Right lobe of liver (tissue), 6 donors: ENCODE measurements at regions not wholly inside any gene's neighbourhood (a gene's known extent, or its start where the extent isn't known, plus 50 kb on each side); places are given as distances from the start of the nearest gene placed in this dataset.

ENCODE experiments used
- ATAC-seq, 4 donors: fragments of 200-7000 bp; cut with Tn5 transposase; one replicate each; pipeline ENCODE4 v1.9.1; 2020; ENCODE audit warnings: mild to moderate bottlenecking in 4 of 4, moderate library complexity in 4 of 4
- DNase-seq, 3 donors: peaks; one replicate each; pipeline ENCODE4 v3.0.0-alpha.2; 2020
- H3K27ac ChIP-seq, 3 donors: fragments of 200-600 bp; one replicate each; pipeline ENCODE4 v1.8.0; 2022
- H3K27me3 ChIP-seq, 2 donors: fragments of 200-600 bp; one replicate each; pipeline ENCODE4 v1.8.0; 2022
- H3K36me3 ChIP-seq, 4 donors: fragments of 200-600 bp; sonication (generic) in 1 of 4; one replicate each; pipeline versions ENCODE4 v1.5.1 to v1.8.0; 2017 to 2022; ENCODE audit warnings: control low read depth in 1 of 4
- H3K4me1 ChIP-seq, 4 donors: fragments of 200-600 bp; sonication (generic) in 1 of 4; one replicate each; pipeline versions ENCODE4 v1.5.1 to v1.8.0; 2017 to 2022; ENCODE audit warnings: control low read depth in 1 of 4
- H3K4me3 ChIP-seq, 3 donors: fragments of 200-600 bp; one replicate each; pipeline ENCODE4 v1.8.0; 2022
- H3K9me3 ChIP-seq, 4 donors: fragments of 200-600 bp; sonication (generic) in 1 of 4; one replicate each; pipeline versions ENCODE4 v1.5.1 to v1.8.0; 2017 to 2022; ENCODE audit warnings: control low read depth in 1 of 4
- CTCF ChIP-seq, 4 donors: fragments of 200-600 bp in 3 of 4; fragments of 450-650 bp in 1 of 4; IDR thresholded peaks; one replicate each; pipeline versions ENCODE4 v1.5.1 to v1.8.0; 2016 to 2022; ENCODE audit warnings: antibody characterized with exemption in 4 of 4, mild to moderate bottlenecking in 2 of 4
- POLR2A ChIP-seq: fragments of 450-650 bp; IDR thresholded peaks from one replicate; pipeline ENCODE4 v1.6.1; 2017; ENCODE audit warnings: antibody characterized with exemption, mild to moderate bottlenecking
- WGBS: methylation state at CpG from one replicate; pipeline ENCODE4 v1.1.6; 2018; ENCODE audit warnings: low coverage, low lambda C conversion rate; ENCODE audit not compliant: insufficient coverage; ENCODE audit errors: missing lambda C conversion rate; 5-methylcytosine and 5-hydroxymethylcytosine counted together
- intact Hi-C, 2 donors: fragments of 100-400 bp; cut with DNase I; formaldehyde crosslinking; loops; one replicate each; pipeline versions ENCODE4 v1.11.2 to v1.14.1; 2022
- donor health status: DM: no; HTN: yes; CAD: no.
- donor health status: DM: no; HTN: no; CAD: no.
- donor health status: DM: no; HTN: no; CAD: no.
- donor health status: DM: no; HTN: yes; CAD: no.
- donor health status: DM: no; HTN: yes; CAD: no.

GRCh38 chr9:90507621-90508020, 135.0 kb downstream of the DIRAS2 start:
- 65% methylated on average over 2 of the region's 2 CpGs for WGBS
- no peak overlapping the region for H3K4me3 ChIP-seq
- no peak overlapping the region for H3K27ac ChIP-seq
- DNase-seq (no peak), ATAC-seq (no peak)
- no peak for TF ChIP-seq POLR2A
- no peak for TF ChIP-seq CTCF (IDR thresholded peaks at IDR 0.05)
- no peaks in the 10 kb centered on the region for H3K27me3 ChIP-seq
- intact Hi-C loops = no loop called here
- H3K9me3 ChIP-seq = no peaks in the 10 kb centered on the region
- H3K4me1 ChIP-seq = no peaks in the 10 kb centered on the region
- H3K36me3 ChIP-seq = no peaks in the 10 kb centered on the region

DNA sequence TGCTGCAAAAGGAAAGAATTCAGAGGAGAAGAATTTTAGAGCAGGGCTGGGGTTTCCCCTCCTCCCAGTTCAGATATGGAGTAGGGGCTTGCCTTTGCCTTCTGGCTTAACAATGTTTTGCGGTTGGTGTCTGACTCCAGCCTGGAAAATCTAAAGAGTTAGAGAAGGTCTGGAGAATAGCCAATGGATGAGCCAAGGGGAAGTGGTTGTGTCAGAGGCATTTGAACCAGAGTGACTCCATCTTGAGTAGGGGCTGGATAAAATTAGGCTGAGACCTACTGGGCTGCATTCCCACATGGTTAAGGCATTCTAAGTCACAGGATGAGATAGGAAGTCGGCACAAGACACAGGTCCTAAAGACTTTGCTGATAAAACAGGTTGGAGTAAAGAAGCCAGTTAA, 133.7 kb downstream of the DIRAS2 start:
- H3K36me3 ChIP-seq = no peaks in the 10 kb centered on the region
- TF ChIP-seq CTCF (IDR thresholded peaks at IDR 0.05) (no peak), POLR2A (no peak)
- intact Hi-C loops = no loop called here
- no peaks in the 10 kb centered on the region for H3K9me3 ChIP-seq
- no peak overlapping the region for H3K27ac ChIP-seq
- H3K27me3 ChIP-seq = no peaks in the 10 kb centered on the region
- WGBS = 56% methylated on average over 2 of the region's 2 CpGs
- DNase-seq (no peak), ATAC-seq (no peak)
- no peak overlapping the region for H3K4me3 ChIP-seq
- no peaks in the 10 kb centered on the region for H3K4me1 ChIP-seq

DNA sequence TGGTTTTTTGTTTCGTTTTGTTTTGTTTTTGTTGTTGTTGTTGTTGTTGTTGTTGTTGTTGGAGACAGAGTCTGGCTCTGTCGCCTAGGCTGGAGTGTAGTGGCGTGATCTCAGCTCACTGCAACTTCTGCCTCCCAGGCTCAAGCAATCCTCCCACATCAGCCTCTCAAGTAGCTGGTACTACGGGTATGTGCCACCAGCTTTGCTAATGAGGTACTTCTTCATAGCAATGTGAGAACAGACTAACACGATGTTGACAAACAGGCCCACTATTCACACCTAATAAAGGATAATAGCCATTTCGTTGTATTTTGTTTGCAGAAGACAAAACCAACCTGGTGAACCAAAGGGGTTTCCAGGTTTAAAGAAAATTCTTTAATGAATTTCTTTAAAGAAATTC, 130.9 kb downstream of the DIRAS2 start:
- H3K4me1 ChIP-seq = no peaks in the 10 kb centered on the region
- DNase-seq (no peak), ATAC-seq (no peak)
- H3K4me3 ChIP-seq = no peak overlapping the region
- H3K27me3 ChIP-seq = no peaks in the 10 kb centered on the region
- no peak overlapping the region for H3K27ac ChIP-seq
- 65% methylated on average over 6 of the region's 6 CpGs for WGBS
- intact Hi-C loops = no loop called here
- no peak for TF ChIP-seq CTCF (IDR thresholded peaks at IDR 0.05)
- no peak for TF ChIP-seq POLR2A
- H3K9me3 ChIP-seq = no peaks in the 10 kb centered on the region
- no peaks in the 10 kb centered on the region for H3K36me3 ChIP-seq

DNA sequence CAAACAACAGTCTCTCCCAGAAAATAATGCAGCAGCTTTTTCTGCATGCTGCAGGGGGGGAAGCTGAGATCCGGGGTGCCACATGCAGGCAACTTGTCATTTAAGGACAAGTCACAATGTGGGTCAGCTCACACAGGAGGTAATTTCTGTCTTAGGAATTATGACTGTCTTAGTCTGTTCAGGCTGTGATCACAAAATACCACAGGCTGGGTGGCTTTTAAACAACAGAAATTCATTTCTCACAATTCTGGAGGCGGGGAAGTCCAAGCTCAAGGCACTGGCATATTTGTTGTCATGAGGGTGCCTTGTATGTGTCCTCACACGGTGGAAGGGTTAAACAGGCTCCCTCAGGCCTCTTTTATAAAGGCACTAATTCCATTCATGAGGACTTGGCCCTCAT, 127.7 kb downstream of the DIRAS2 start:
- Histone ChIP-seq H3K9me3 (no peaks in the 10 kb centered on the region), H3K27ac (no peak overlapping the region), H3K4me1 (no peaks in the 10 kb centered on the region), H3K4me3 (no peak overlapping the region), H3K36me3 (no peaks in the 10 kb centered on the region), H3K27me3 (no peaks in the 10 kb centered on the region)
- intact Hi-C loops = no loop called here
- WGBS = 68% methylated on average over 3 of the region's 3 CpGs
- ATAC-seq (no peak), DNase-seq (no peak)
- TF ChIP-seq POLR2A (no peak), CTCF (IDR thresholded peaks at IDR 0.05) (no peak)

DNA sequence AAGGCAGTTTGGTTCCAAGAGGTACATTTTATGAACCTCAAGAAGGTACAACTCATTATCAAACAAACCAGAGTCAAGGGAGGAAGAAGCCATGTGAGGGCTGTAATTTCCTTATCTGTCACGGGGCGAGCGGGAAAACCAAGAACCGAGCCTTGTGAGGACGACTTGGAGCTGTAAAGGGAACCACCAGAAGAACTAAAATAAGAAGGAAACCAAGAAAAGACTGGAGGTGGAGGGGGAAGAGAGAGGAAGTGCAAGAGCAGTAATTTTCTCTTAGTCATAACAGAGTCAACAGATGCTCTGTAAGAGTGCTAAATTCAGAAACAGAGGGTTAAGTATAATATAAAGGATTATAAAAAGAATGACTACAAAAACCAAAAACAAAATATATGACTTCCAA, 127.1 kb downstream of the DIRAS2 start:
- H3K4me3 ChIP-seq = no peak overlapping the region
- H3K27ac ChIP-seq = no peak overlapping the region
- ATAC-seq (no peak), DNase-seq (no peak)
- no peaks in the 10 kb centered on the region for H3K9me3 ChIP-seq
- TF ChIP-seq CTCF (IDR thresholded peaks at IDR 0.05) (no peak), POLR2A (no peak)
- H3K27me3 ChIP-seq = no peaks in the 10 kb centered on the region
- 50% methylated on average over 5 of the region's 5 CpGs for WGBS
- no peaks in the 10 kb centered on the region for H3K4me1 ChIP-seq
- intact Hi-C loops = no loop called here
- H3K36me3 ChIP-seq = no peaks in the 10 kb centered on the region
